DND-41 (cell line): ENCODE measurements at regions not wholly inside any gene's neighbourhood (a gene's known extent, or its start where the extent isn't known, plus 50 kb on each side); places are given as distances from the start of the nearest gene placed in this dataset.
"Not testable (repeated sequence)": the region's sequence is repeated elsewhere in the genome, so short reads cannot be mapped to it uniquely, and the experiment has no call there.

Experiments used
- ATAC-seq: fragments of 200-7000 bp; cut with Tn5 transposase; 3 replicates; pipeline ENCODE4 v1.9.1; 2021; ENCODE audit warnings: low read depth; ENCODE audit not compliant: insufficient read depth
- DNase-seq: peaks from one replicate; pipeline ENCODE4 v3.0.0-alpha.2; 2020
- H2AFZ ChIP-seq: 2 replicates; pipeline ENCODE4 v1.6.0; 2012; ENCODE audit warnings: low read depth, low read length
- H3K27ac ChIP-seq: 2 replicates; pipeline ENCODE4 v1.5.1; 2012; ENCODE audit warnings: low read length, inconsistent platforms
- H3K27me3 ChIP-seq: fragments of 200-600 bp; sonication (generic); 2 replicates; pipeline ENCODE4 v1.6.0; 2012; ENCODE audit warnings: low read length, mild to moderate bottlenecking, inconsistent platforms; ENCODE audit not compliant: insufficient read depth, poor library complexity
- H3K36me3 ChIP-seq: 2 replicates; pipeline ENCODE4 v1.5.1; 2012; ENCODE audit warnings: low read length, inconsistent platforms; ENCODE audit not compliant: insufficient read depth
- H3K4me1 ChIP-seq: 2 replicates; pipeline ENCODE4 v1.5.1; 2012; ENCODE audit warnings: mild to moderate bottlenecking, low read length; ENCODE audit not compliant: insufficient read depth
- H3K4me2 ChIP-seq: 2 replicates; pipeline ENCODE4 v1.6.0; 2012; ENCODE audit warnings: mild to moderate bottlenecking, moderate library complexity, low read length, inconsistent platforms; ENCODE audit not compliant: insufficient read depth
- H3K4me3 ChIP-seq, 2 experiments: fragments of 200-600 bp in 1 of 2; shearing (Covaris generic) in 1 of 2; 2 replicates each; pipeline ENCODE4 v1.5.1; 2012 to 2016; ENCODE audit warnings: inconsistent platforms in 2 of 2, low read length in 2 of 2, mild to moderate bottlenecking in 2 of 2, low read depth in 1 of 2, moderate library complexity in 1 of 2
- H3K79me2 ChIP-seq: 2 replicates; pipeline ENCODE4 v1.6.0; 2012; ENCODE audit warnings: low read length, inconsistent platforms; ENCODE audit not compliant: insufficient read depth
- H3K9ac ChIP-seq: 2 replicates; pipeline ENCODE4 v1.6.0; 2012; ENCODE audit warnings: low read depth, mild to moderate bottlenecking, inconsistent platforms, low read length, moderate library complexity
- H3K9me3 ChIP-seq: 2 replicates; pipeline ENCODE4 v1.5.1; 2012; ENCODE audit warnings: low read length, moderate library complexity, mild to moderate bottlenecking, inconsistent platforms; ENCODE audit not compliant: insufficient read depth, severe bottlenecking
- H4K20me1 ChIP-seq: 2 replicates; pipeline ENCODE4 v1.6.0; 2012; ENCODE audit warnings: low read length; ENCODE audit not compliant: insufficient read depth
- CTCF ChIP-seq: IDR thresholded peaks from 2 replicates; pipeline ENCODE4 v1.5.1; 2012; ENCODE audit warnings: borderline replicate concordance, low read length, moderate library complexity, mild to moderate bottlenecking; ENCODE audit not compliant: poor library complexity, severe bottlenecking; ENCODE audit errors: extremely low read depth
- EZH2 ChIP-seq: IDR thresholded peaks from 3 replicates; pipeline ENCODE4 v1.6.1; 2012; ENCODE audit warnings: borderline replicate concordance, low read depth, mild to moderate bottlenecking, moderate library complexity, low read length, inconsistent platforms; ENCODE audit not compliant: severe bottlenecking

DNA sequence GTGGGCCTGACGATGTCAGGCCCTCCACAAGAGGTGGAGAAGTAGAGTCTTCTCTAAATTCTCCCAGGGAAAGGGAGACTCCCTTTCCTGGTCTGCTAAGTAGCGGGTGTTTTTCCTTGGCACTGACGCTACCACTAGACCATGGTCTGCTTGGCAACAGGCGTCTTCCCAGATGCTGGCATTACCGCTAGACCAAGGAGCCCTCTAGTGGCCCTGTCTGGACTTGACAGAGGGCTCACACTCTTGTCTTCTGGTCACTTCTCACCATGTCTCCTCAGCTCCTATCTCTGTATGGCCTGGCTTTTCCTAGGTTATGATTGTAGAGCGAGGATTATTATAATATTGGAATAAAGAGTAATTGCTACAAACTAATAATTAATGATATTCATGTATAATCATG is 51.1 kb upstream of the RASSF6 start:
- not testable (repeated sequence) for H4K20me1 ChIP-seq, DNase-seq, H3K79me2 ChIP-seq, H3K4me3 ChIP-seq, H3K4me1 ChIP-seq, ATAC-seq, H3K4me2 ChIP-seq, H3K27ac ChIP-seq, H3K27me3 ChIP-seq, H3K9me3 ChIP-seq, H3K36me3 ChIP-seq, H3K9ac ChIP-seq, H2AFZ ChIP-seq
- peak; percentile 6 for TF ChIP-seq CTCF

GRCh38 chr4:73673286-73673685 is 53.0 kb upstream of the RASSF6 start:
- TF ChIP-seq EZH2: no peak
- TF ChIP-seq CTCF: no peak
- H3K9ac ChIP-seq: no peak overlapping the region

GRCh38 chr4:73674451-73674919 is 54.2 kb upstream of the RASSF6 start:
- Histone ChIP-seq H4K20me1 (no peaks in the 10 kb centered on the region), H2AFZ (no peak overlapping the region)

More at GRCh38 chr4:73673286-73673685, 53.0 kb upstream of the RASSF6 start:
- Histone ChIP-seq H3K4me1 (no peaks in the 10 kb centered on the region), H3K27ac (no peak overlapping the region), H3K79me2 (no peaks in the 10 kb centered on the region), H3K9me3 (no peaks in the 10 kb centered on the region), H4K20me1 (no peaks in the 10 kb centered on the region), H3K27me3 (no peaks in the 10 kb centered on the region), H2AFZ (no peak overlapping the region), H3K4me2 (no peak overlapping the region), H3K4me3 (no peak overlapping the region), H3K36me3 (no peaks in the 10 kb centered on the region)
- DNase-seq (no peak), ATAC-seq (no peak)

More at GRCh38 chr4:73674451-73674919, 54.2 kb upstream of the RASSF6 start:
- H3K4me2 ChIP-seq: no peak overlapping the region
- DNase-seq (no peak), ATAC-seq (no peak)
- no peaks in the 10 kb centered on the region for H3K27me3 ChIP-seq
- no peaks in the 10 kb centered on the region for H3K36me3 ChIP-seq
- TF ChIP-seq EZH2 (no peak), CTCF (no peak)
- no peak overlapping the region for H3K27ac ChIP-seq
- H3K9me3 ChIP-seq: no peaks in the 10 kb centered on the region
- H3K9ac ChIP-seq: no peak overlapping the region
- H3K4me1 ChIP-seq: no peaks in the 10 kb centered on the region
- H3K4me3 ChIP-seq: no peak overlapping the region
- H3K79me2 ChIP-seq: no peaks in the 10 kb centered on the region
